Ammon's horn (tissue), 1 donor: ENCODE measurements at regions not wholly inside any gene's neighbourhood (a gene's known extent, or its start where the extent isn't known, plus 50 kb on each side); places are given as distances from the start of the nearest gene placed in this dataset.
"Not testable (repeated sequence)": the region's sequence is repeated elsewhere in the genome, so short reads cannot be mapped to it uniquely, and the experiment has no call there.

Source experiments
- DNase-seq: peaks from one replicate; pipeline ENCODE4 v3.0.0-alpha.2; 2016; ENCODE audit warnings: low spot score

GRCh38 chr2:224174990-224175389 is 135.9 kb upstream of the SERPINE2 start:
- no peak for DNase-seq

- no peak for DNase-seq
Observed at GRCh38 chr2:224174521-224174920, 135.4 kb upstream of the SERPINE2 start.

GRCh38 chr2:224173933-224174332 is 134.8 kb upstream of the SERPINE2 start:
- no peak for DNase-seq

DNA sequence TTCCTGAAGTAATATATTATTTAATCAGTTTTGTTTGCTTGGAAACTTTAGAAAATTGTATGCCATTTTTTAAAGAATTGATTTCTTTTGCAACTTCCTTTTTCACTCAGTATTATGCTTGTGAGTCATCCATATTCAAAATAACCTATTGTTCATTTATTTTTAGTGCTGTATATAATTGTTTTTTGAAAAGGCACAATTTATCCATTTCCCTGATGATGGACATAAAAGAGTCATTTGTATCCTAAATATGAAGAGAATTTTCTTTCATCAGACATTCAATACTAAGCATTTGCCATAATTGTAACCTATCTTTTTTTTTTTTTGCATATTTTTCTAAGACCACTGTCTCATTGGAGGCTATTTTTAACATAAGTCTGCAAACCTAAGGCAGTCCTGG is 134.1 kb upstream of the SERPINE2 start:
- no peak for DNase-seq

GRCh38 chr2:224171226-224171625 is 132.1 kb upstream of the SERPINE2 start:
- peak; percentile 56 for DNase-seq

GRCh38 chr2:224169847-224170246 is 130.8 kb upstream of the SERPINE2 start:
- no peak for DNase-seq

DNA sequence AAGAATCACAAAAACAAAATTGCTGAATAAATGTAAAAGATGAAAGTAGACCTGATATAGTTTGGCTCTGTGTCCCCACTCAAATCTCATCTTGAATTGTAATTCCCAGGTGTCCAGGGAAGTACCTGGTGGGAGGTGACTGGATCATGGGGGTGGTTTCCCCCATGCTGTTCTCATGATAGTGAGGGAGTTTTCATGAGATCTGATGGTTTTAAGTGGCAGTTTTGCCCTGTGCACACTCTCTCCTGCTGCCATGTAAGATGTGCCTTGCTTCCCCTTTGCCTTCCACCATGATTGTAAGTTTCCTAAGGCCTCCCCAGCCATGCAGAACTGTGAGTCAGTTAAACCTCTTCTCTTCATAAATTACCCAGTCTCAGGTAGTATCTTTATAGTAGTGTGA is 128.7 kb upstream of the SERPINE2 start:
- not testable (repeated sequence) for DNase-seq

- no peak for DNase-seq
Observed at GRCh38 chr2:224166654-224167053, 127.6 kb upstream of the SERPINE2 start.

DNA sequence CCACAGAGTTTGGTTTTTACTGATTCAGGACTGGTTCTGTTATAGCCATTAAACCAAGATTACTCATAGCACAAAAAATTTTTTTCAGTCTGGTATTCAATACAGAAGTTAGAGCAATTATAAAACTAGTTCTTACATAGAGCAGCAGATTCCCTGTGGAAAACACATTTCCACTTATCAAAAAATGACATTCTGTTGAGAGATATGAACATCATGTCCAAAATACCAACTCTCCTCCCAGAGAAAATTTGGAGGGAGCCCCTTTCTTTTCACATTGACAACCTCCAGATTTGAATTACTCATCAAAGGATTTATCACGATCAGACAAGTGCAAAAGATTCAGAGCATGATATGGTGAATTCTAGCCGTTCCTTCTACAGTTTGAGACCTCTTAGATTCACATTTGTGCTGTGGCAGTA is 126.8 kb upstream of the SERPINE2 start:
- DNase-seq: no peak

DNA sequence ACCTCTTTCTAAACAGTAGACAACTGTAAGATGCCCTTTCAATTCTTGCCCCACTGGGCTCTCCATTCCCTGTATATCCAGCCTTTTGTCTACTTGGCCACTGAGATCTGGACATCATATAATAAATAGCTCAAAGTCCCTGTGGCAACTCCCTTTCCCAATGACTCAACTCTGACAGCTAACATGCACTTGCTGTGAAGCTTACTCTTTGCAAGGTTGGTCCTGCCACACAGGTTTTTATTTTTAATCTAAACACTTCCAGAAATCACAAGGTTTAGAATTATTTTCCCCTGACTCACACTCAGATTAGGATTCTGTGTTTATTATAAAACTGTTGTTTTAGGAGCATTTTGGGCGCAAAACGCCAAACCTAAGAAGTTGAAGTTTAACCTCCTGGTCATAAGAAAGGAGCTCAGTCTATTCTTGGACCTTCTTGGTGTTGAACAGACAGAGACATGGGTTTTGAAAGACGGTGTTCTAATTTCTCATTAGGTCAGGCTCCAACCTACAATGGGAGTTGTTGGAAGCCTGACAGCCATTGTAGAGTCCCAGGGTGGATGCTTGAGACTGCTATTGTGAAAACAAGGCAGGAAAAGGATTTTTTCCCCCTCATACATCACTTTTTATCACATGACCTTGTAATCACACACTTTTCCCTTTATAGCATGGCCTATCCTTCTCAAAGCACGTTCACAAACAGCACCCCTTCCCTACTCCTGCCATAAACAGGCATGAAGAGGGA is 124.7 kb upstream of the SERPINE2 start:
- DNase-seq: no peak

GRCh38 chr2:224162122-224162521 is 123.0 kb upstream of the SERPINE2 start:
- no peak for DNase-seq

- DNase-seq: no peak
Observed at GRCh38 chr2:224161712-224162111, 122.6 kb upstream of the SERPINE2 start.

GRCh38 chr2:224160917-224161316 is 121.8 kb upstream of the SERPINE2 start:
- DNase-seq: no peak

GRCh38 chr2:224159345-224159928 is 120.4 kb upstream of the SERPINE2 start:
- DNase-seq: no peak

GRCh38 chr2:224158831-224159230 is 119.7 kb upstream of the SERPINE2 start:
- DNase-seq: no peak

DNA sequence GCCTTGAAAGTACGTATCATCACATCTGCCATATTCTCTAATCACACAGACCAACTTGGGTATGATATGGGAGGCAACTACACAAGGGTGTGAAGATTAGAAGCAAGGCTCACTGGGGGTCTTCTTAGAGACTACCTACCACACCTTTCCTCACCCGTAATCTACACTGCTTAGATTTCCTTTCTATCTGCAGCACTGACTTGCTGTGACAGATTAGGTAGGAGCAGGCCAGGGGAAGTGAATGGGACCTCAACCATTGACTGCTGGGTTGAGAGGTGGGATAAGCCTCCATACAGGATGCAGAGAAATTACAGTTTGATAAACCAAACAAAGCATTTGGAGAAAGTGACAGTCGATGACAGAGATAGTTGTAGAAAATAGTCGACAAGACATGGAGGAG is 119.0 kb upstream of the SERPINE2 start:
- no peak for DNase-seq

DNA sequence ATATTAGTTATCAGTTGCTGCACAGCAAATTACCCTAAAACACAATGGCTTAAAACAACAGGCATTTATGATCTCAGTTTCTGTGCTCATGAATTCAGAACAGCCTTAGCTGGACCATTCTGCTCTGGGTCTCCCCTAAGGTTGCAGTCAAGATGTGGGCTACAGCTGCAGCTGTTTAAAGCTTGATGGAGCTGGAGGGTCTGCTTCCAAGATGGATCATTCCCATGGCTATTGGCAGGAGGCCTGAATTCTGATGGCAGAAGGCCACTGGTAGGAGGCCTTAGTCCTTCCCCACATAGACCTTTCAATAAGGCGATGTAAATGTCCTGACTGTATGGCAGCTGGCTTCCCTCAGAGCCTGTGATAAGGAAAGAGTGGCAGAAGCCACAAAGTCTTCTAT is 118.6 kb upstream of the SERPINE2 start:
- DNase-seq: no peak

- DNase-seq: no peak
Observed at GRCh38 chr2:224156436-224156835, 117.3 kb upstream of the SERPINE2 start.

- no peak for DNase-seq
Observed at GRCh38 chr2:224155896-224156295, 116.8 kb upstream of the SERPINE2 start.

DNA sequence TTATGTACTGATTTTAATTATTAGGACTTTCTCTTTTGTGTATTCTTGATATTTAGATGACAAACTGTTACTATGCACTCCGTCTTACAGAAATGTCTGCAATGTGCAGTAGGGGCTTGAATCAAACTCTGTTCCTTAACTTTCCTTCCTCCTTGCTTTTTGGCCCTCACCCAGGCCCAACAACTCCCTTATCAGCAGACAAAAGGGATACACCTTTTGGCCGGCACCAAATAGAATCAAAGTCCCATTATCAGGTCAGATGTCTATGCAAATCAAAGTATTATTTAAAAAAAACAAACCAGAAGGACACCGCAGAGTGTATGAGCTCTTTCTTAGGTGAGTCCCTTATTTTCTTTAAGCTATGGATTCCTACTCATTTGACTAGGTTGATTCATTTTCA is 116.3 kb upstream of the SERPINE2 start:
- no peak for DNase-seq

- DNase-seq: no peak
Observed at GRCh38 chr2:224151680-224152310, 112.7 kb upstream of the SERPINE2 start.

DNA sequence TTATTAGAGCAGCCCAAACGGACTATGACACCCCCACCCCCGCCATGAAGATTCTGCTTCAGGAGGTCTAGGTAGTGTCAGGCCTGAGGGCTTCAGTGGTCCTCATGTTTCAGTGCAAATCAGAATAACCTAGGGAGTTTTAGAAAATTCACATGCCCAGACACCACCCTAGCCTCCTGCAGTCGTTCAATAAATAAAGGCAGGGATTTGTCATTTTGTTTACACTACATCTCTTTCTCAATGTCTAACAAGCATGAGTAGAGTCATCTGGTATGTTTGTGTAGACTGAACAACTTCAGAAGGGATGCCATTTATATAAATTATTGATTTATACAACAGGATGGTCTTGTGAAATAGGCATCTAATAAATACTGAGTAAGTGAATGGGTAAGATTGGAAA is 112.1 kb upstream of the SERPINE2 start:
- no peak for DNase-seq

DNA sequence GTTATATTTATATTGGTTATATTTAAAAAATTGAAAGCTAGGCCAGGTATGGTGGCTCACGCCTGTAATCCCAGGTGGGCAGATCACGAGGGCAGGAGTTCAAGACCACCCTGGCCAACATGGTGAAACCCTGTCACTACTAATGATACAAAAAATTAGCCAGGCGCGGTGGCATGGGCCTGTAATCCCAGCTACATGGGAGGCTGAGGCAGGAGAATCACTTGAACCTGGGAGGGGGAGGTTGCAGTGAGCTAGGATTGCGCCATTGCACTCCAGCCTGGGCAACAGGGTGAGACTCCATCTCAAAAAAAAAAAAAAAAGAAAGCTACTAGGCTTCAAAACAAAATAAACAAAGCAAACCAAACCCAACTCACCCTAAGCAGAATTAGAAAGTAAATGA is 109.0 kb upstream of the SERPINE2 start:
- not testable (repeated sequence) for DNase-seq
